Thoracic aorta (tissue), 2 donors: ENCODE measurements at regions not wholly inside any gene's neighbourhood (a gene's known extent, or its start where the extent isn't known, plus 50 kb on each side); places are given as distances from the start of the nearest gene placed in this dataset.

Source experiments
- ATAC-seq: fragments of 150-250 bp; one replicate; pipeline ENCODE4 v1.8.0; 2017; ENCODE audit warnings: low read depth; ENCODE audit not compliant: insufficient number of reproducible peaks, low FRiP score
- DNase-seq: peaks from one replicate; pipeline ENCODE4 v3.0.0-alpha.2; 2020; ENCODE audit warnings: low spot score
- H3K27ac ChIP-seq, 2 donors: fragments of 200-600 bp; sonication (generic); 1 replicate in 1 of 2; 2 replicates in 1 of 2; pipeline ENCODE4 v1.5.1; 2016; ENCODE audit warnings: mild to moderate bottlenecking in 2 of 2, moderate library complexity in 2 of 2
- H3K27me3 ChIP-seq: fragments of 200-600 bp; sonication (generic); replicated peaks from 2 replicates; pipeline ENCODE4 v1.6.0; 2016; ENCODE audit warnings: mild to moderate bottlenecking; ENCODE audit not compliant: insufficient read depth
- H3K36me3 ChIP-seq: fragments of 200-600 bp; sonication (generic); one replicate; pipeline ENCODE4 v1.5.1; 2016
- H3K4me1 ChIP-seq, 2 donors: fragments of 200-600 bp; sonication (generic); 1 replicate in 1 of 2; 2 replicates in 1 of 2; pipeline versions ENCODE4 v1.5.1 to v1.6.0; 2016; ENCODE audit warnings: low read depth in 2 of 2, mild to moderate bottlenecking in 1 of 2; ENCODE audit not compliant: control insufficient read depth in 1 of 2
- H3K4me3 ChIP-seq: fragments of 200-600 bp; sonication (generic); 2 replicates; pipeline ENCODE4 v1.5.1; 2016; ENCODE audit warnings: mild to moderate bottlenecking
- H3K9me3 ChIP-seq: fragments of 200-600 bp; sonication (generic); 2 replicates; pipeline ENCODE4 v1.5.1; 2016
- TF ChIP-seq, protein P1 (sequence below): fragments of 200-600 bp; sonication (generic); IDR thresholded peaks from one replicate; pipeline ENCODE4 v1.5.1; 2019; ENCODE audit warnings: antibody characterized with exemption

DNA sequence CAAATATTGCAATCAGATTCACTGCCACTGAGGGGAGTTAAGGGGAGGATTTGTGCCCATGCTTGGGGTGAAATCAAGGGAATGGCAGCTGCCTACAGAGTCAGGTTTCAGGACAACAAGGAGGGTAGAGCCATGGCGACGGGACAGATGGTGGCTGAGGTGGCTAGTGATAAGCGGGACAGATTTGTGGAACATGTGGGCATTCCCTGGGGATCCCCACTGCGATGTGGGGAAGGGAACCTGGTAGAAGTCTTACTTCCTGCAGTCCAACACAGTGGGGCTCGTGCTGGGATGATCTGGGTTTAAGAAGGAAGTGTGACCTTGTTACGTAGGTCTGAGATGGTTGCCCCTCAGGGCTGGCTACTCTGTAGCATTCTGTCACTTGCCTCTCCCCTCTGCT, 292.0 kb upstream of the JARID2 start:
- ATAC-seq (no peak), DNase-seq (no peak)
- Histone ChIP-seq H3K4me3 (no peak overlapping the region), H3K36me3 (no peaks in the 10 kb centered on the region), H3K4me1 (no peaks in the 10 kb centered on the region), H3K27me3 (no peaks in the 10 kb centered on the region), H3K27ac (no peak overlapping the region), H3K9me3 (no peaks in the 10 kb centered on the region)
- TF ChIP-seq, protein P1, sequence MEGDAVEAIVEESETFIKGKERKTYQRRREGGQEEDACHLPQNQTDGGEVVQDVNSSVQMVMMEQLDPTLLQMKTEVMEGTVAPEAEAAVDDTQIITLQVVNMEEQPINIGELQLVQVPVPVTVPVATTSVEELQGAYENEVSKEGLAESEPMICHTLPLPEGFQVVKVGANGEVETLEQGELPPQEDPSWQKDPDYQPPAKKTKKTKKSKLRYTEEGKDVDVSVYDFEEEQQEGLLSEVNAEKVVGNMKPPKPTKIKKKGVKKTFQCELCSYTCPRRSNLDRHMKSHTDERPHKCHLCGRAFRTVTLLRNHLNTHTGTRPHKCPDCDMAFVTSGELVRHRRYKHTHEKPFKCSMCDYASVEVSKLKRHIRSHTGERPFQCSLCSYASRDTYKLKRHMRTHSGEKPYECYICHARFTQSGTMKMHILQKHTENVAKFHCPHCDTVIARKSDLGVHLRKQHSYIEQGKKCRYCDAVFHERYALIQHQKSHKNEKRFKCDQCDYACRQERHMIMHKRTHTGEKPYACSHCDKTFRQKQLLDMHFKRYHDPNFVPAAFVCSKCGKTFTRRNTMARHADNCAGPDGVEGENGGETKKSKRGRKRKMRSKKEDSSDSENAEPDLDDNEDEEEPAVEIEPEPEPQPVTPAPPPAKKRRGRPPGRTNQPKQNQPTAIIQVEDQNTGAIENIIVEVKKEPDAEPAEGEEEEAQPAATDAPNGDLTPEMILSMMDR, result no peak

DNA sequence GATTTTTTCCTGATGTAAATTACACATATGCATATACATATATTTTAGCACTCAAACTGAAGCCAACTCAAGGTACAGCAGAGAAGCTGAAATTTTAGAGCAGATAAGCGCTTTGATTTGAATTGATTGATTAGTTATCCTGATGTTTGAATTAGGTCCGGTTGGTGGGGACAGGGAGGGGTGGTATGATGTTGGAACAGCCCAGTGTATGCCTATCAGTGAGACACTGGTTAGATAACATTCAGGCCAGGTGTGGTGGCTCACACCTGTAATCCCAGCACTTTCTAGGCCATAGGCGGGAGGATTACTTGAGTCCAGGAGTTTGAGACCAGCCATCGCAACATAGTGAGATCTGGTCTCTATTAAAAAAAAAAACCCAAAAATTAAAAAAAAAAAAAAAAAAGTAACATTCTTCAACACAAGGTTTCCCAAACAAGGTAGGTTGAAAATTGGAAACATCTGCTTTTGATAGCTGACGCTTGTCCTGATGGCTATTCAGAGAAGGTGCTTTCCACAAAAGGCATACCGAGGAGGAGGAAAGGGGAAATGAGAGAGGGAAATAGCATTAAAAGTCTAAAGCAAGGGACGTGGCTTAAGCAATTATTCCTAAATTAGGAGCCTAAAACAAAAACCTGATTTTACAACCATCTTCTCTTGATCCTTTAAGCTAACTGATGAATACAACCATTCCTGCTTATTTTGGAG, 288.4 kb upstream of the JARID2 start:
- TF ChIP-seq, protein P1, result no peak
- Histone ChIP-seq H3K27me3 (no peaks in the 10 kb centered on the region), H3K4me1 (no peaks in the 10 kb centered on the region), H3K36me3 (no peaks in the 10 kb centered on the region), H3K4me3 (no peak overlapping the region), H3K9me3 (no peaks in the 10 kb centered on the region), H3K27ac (no peak overlapping the region)
- DNase-seq (no peak), ATAC-seq (no peak)

DNA sequence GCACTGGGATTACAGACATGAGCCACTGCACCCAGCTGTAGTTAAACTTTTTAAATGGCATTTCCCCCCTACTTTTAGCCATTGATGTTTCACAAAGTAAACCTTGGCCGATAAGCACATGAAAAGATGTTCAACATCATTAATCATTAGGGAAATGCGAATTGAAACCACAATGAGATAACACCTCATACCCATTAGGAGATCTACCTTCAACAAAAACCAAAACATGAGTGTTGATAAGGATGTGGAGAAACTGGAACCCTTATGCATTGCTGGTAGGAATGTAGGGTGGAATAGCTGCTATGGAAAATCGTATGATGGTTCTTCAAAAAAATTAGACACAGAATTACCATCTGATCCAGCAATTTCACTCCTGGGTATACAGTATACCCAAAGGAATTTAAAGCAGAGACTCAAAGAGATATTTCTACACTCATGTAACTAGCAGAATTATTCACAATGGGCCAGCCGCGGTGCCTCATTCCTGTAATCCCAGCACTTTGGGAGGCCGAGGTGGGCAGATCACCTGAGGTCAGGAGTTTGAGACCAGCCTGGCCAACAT, 286.5 kb upstream of the JARID2 start:
- H3K27ac ChIP-seq, result no peak overlapping the region
- no peak overlapping the region for H3K4me3 ChIP-seq
- TF ChIP-seq, protein P1, result no peak
- H3K27me3 ChIP-seq, result no peaks in the 10 kb centered on the region
- H3K36me3 ChIP-seq, result no peaks in the 10 kb centered on the region
- ATAC-seq, result no peak
- DNase-seq, result no peak
- no peaks in the 10 kb centered on the region for H3K9me3 ChIP-seq
- no peaks in the 10 kb centered on the region for H3K4me1 ChIP-seq

DNA sequence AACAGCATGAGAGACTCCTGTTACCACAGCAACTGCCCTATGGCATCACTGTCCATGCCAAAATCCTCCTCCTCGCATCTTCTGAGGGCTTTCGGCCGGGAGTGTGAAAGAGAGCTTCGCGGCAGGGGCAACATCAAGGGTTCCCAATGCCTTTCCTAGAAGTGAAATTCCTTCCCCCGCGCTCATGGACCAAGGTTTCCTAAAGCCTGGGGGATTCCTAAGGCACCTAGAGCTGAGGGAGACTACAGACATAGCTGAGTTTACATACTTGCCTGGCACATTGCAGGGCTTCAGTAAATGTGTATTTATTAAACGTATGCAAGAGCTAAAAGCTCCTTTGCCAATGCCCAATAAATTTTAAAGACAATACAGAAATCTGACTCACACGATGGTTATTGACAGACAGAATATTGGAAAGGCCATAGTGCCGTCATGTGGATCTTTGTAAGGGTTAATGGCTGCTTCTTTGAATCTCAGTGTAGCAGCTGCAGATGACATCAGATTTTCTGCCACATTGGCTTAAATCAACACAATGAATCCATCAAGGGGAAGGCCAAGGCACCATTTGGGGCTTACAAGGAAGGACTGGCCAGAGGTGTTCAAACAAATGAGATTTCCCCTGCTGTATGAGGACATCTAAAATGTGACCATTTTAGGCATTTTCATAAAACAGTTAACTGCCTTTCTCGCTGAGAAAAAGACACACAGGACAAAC, 281.2 kb upstream of the JARID2 start:
- ATAC-seq (no peak), DNase-seq (no peak)
- H3K27ac ChIP-seq, result no peak overlapping the region
- H3K36me3 ChIP-seq, result no peaks in the 10 kb centered on the region
- H3K4me1 ChIP-seq, result no peaks in the 10 kb centered on the region
- H3K27me3 ChIP-seq, result no peaks in the 10 kb centered on the region
- no peak overlapping the region for H3K4me3 ChIP-seq
- H3K9me3 ChIP-seq, result peaks cover 4% of the 10 kb centered on the region
- TF ChIP-seq, protein P1, result no peak

DNA sequence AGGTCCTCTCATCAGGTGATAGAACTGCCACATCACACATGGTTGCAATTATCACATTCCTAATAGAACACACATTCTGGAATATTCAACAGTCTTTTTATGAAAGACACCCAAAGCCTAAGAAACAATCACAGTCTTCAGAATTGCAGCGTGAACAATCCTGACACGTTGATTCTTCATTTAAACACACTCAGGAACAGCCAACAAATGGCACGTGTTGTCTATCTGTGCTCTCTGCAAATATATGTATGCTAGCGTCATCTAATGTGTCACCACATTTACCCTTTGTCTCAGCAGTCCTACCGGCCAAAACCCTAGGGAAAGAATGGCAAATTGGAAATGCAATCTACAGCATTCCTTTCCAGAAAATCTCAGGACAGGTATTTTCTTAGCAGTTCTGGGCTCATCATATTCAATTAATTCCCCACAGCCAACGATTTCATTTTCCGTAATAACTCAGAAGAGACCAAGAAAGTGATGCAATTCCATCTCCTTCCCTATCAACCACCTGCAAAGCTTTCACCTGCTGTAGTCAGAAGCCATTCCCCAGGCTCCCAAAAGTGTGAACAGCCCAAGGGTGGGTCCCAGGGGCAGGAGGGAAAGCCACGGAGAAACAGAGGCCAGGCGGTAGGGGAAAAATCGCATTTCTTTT, 280.3 kb upstream of the JARID2 start:
- H3K36me3 ChIP-seq, result no peaks in the 10 kb centered on the region
- no peak overlapping the region for H3K4me3 ChIP-seq
- TF ChIP-seq, protein P1, result no peak
- no peaks in the 10 kb centered on the region for H3K4me1 ChIP-seq
- H3K27me3 ChIP-seq, result no peaks in the 10 kb centered on the region
- H3K9me3 ChIP-seq, result peaks cover 4% of the 10 kb centered on the region
- no peak for ATAC-seq
- H3K27ac ChIP-seq, result no peak overlapping the region
- DNase-seq, result no peak
